ENCODE measurements at regions not wholly inside any gene's neighbourhood (a gene's known extent, or its start where the extent isn't known, plus 50 kb on each side); places are given as distances from the start of the nearest gene placed in this dataset.

DNA sequence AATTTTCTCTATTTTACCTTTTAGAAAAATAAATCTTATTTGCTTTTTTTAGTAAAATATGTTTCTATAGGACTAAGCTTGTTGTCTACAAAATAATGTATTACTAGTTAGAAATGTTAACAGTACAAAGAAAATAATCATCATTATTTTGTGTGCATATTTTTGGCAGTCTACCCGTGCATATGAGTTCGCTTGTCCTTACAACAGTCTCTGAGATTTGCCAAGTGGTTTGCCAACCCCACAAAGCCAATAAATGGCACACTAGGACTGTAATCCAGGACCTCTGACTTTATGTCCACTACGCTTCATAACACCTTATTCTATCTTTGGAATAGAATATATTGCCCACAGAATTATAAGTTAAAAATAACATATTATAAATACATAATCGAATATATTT, 152.0 kb downstream of the KCNJ2 start (continued):
- TF ChIP-seq CHD7 (IDR thresholded peaks at IDR 0.05; ENCODE audit: insufficient replicate concordance, low read length), result no peak
